NT2/D1 (cell line): ENCODE measurements at regions not wholly inside any gene's neighbourhood (a gene's known extent, or its start where the extent isn't known, plus 50 kb on each side); places are given as distances from the start of the nearest gene placed in this dataset.

ENCODE experiments used
- DNase-seq: peaks from one replicate; pipeline ENCODE4 v3.0.0-alpha.2; 2011; ENCODE audit warnings: low read depth, low spot score
- H3K27me3 ChIP-seq: 2 replicates; pipeline ENCODE4 v1.6.0; 2011; ENCODE audit warnings: mild to moderate bottlenecking; ENCODE audit not compliant: insufficient read length, insufficient read depth
- H3K36me3 ChIP-seq: 2 replicates; pipeline ENCODE4 v1.6.1; 2011; ENCODE audit warnings: mild to moderate bottlenecking, low read length, mixed read lengths; ENCODE audit not compliant: insufficient read depth, insufficient read length
- H3K4me1 ChIP-seq: 2 replicates; pipeline ENCODE4 v1.5.1; 2011; ENCODE audit not compliant: insufficient read depth, insufficient read length
- H3K4me3 ChIP-seq: 2 replicates; pipeline ENCODE4 v1.5.1; 2011; ENCODE audit warnings: low read depth; ENCODE audit not compliant: insufficient read length
- H3K9ac ChIP-seq: 2 replicates; pipeline ENCODE4 v1.6.0; 2011; ENCODE audit warnings: low read depth; ENCODE audit not compliant: insufficient read length
- H3K9me3 ChIP-seq: 2 replicates; pipeline ENCODE4 v1.5.1; 2011; ENCODE audit warnings: mild to moderate bottlenecking, low read length; ENCODE audit not compliant: insufficient read depth
- SUZ12 ChIP-seq: IDR thresholded peaks from 2 replicates; pipeline ENCODE4 v1.6.1; 2011; ENCODE audit not compliant: insufficient read length, insufficient read depth; ENCODE audit errors: extremely low read depth
- YY1 ChIP-seq: IDR thresholded peaks from 2 replicates; pipeline ENCODE4 v1.6.1; 2011; ENCODE audit not compliant: insufficient read length, insufficient read depth
- ZNF274 ChIP-seq: IDR thresholded peaks from 2 replicates; pipeline ENCODE4 v1.6.1; 2011; ENCODE audit warnings: mild to moderate bottlenecking, low read depth, low read length

DNA sequence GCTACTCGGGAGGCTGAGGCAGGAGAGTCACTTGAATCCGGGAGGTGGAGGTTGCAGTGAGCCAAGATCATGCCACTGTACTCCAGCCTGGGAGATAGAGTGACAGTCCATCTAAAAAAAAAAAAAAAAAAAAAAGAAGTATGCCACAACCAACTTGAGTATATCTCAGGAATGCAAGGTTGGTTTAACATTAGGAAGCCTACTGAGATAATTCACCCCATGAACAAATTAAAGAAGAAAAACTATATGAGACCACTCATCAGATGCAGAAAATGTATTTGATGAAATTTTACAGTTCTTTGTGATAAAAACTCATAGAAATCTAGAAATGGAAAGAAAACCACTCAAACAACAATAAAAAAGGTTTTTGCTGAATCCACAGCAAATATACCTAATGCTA, 373.8 kb downstream of the LMO4 start:
- H3K9ac ChIP-seq: no peak overlapping the region
- H3K36me3 ChIP-seq: no peaks in the 10 kb centered on the region
- TF ChIP-seq SUZ12: no peak
- no peak for TF ChIP-seq YY1
- TF ChIP-seq ZNF274: no peak
- H3K27me3 ChIP-seq: no peaks in the 10 kb centered on the region
- peaks cover 23% of the 10 kb centered on the region; the same call in 1 of the 2 replicates for H3K9me3 ChIP-seq
- no peaks in the 10 kb centered on the region for H3K4me1 ChIP-seq
- DNase-seq: no peak
- no peak overlapping the region for H3K4me3 ChIP-seq

DNA sequence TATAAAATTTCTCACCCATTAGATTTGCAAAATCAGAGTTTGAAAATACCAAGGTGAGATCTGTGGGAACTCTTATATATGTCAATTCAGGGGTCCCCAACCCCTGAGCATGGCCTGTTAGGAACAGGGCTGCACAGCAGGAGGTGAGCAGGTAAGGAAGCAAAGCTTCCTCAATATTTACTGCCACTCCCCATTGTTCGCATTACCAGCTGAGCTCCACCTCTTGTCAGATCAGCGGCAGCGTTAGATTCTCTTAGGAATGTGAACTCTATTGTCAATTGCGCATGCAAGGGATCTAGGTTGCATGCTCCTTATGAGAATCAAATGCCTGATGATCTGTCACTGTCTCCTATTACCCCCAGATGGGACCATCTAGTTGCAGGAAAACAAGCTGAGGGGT, 376.6 kb downstream of the LMO4 start:
- Histone ChIP-seq H3K4me3 (no peak overlapping the region), H3K9me3 (peaks cover 19% of the 10 kb centered on the region; the same call in 1 of the 2 replicates), H3K9ac (no peak overlapping the region), H3K27me3 (no peaks in the 10 kb centered on the region), H3K4me1 (no peaks in the 10 kb centered on the region), H3K36me3 (no peaks in the 10 kb centered on the region)
- no peak for TF ChIP-seq SUZ12
- no peak for TF ChIP-seq ZNF274
- TF ChIP-seq YY1: no peak
- DNase-seq: no peak

DNA sequence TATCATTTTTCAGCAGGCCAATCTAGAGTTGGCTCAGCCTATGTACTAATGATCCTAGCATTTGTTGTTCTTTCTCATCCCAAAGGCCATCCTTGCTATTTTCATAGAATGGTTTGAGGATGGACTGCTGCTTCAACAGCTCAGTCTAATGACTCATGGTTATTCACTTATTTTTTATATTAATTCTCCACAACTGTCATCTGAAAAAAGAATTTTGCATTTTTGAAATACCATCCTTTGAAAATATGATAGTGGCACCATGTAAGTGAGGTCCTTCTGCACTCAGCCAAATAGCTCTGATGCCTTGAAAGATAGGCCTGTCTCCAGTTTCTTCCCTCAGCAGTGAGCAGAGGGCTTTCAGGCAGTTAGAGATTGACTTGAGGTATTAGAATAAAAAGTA, 377.5 kb downstream of the LMO4 start:
- no peaks in the 10 kb centered on the region for H3K36me3 ChIP-seq
- peaks cover 13% of the 10 kb centered on the region; the same call in 1 of the 2 replicates for H3K9me3 ChIP-seq
- H3K4me1 ChIP-seq: no peaks in the 10 kb centered on the region
- no peak overlapping the region for H3K4me3 ChIP-seq
- no peak for DNase-seq
- no peaks in the 10 kb centered on the region for H3K27me3 ChIP-seq
- H3K9ac ChIP-seq: no peak overlapping the region
- no peak for TF ChIP-seq ZNF274
- no peak for TF ChIP-seq YY1
- no peak for TF ChIP-seq SUZ12

DNA sequence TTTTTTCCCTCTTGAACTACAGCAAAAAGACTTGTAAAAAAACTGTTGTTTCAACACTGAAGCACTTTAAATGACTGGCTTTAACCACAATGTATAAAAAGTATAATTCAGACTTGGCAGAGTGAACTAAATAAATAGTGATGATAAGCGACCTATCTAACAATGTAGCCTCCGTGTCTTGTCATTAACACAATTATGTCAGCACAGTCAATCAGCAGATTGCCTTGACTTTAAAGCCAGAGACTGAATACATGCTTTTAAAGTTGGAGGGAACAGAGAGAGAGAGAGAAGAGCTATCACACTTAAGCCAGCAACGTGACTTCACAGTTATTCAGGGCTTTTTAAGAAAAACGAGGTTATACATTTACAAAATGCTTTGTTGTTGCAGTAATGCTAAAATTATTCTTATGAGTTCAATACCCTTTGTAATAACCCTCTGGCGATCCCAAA, 378.1 kb downstream of the LMO4 start:
- H3K4me3 ChIP-seq: no peak overlapping the region
- no peaks in the 10 kb centered on the region for H3K36me3 ChIP-seq
- DNase-seq: no peak
- H3K4me1 ChIP-seq: no peaks in the 10 kb centered on the region
- H3K9ac ChIP-seq: no peak overlapping the region
- no peak for TF ChIP-seq SUZ12
- no peak for TF ChIP-seq YY1
- TF ChIP-seq ZNF274: no peak
- no peaks in the 10 kb centered on the region for H3K27me3 ChIP-seq
- H3K9me3 ChIP-seq: peaks cover 12% of the 10 kb centered on the region; the same call in 1 of the 2 replicates

- Histone ChIP-seq H3K9me3 (peaks cover 6% of the 10 kb centered on the region; the same call in 1 of the 2 replicates), H3K4me3 (no peak overlapping the region), H3K4me1 (no peaks in the 10 kb centered on the region), H3K36me3 (no peaks in the 10 kb centered on the region), H3K27me3 (no peaks in the 10 kb centered on the region), H3K9ac (no peak overlapping the region)
- TF ChIP-seq ZNF274 (no peak), SUZ12 (no peak), YY1 (no peak)
- no peak for DNase-seq
Measured at GRCh38 chr1:87707411-87707810, 378.7 kb downstream of the LMO4 start.

DNA sequence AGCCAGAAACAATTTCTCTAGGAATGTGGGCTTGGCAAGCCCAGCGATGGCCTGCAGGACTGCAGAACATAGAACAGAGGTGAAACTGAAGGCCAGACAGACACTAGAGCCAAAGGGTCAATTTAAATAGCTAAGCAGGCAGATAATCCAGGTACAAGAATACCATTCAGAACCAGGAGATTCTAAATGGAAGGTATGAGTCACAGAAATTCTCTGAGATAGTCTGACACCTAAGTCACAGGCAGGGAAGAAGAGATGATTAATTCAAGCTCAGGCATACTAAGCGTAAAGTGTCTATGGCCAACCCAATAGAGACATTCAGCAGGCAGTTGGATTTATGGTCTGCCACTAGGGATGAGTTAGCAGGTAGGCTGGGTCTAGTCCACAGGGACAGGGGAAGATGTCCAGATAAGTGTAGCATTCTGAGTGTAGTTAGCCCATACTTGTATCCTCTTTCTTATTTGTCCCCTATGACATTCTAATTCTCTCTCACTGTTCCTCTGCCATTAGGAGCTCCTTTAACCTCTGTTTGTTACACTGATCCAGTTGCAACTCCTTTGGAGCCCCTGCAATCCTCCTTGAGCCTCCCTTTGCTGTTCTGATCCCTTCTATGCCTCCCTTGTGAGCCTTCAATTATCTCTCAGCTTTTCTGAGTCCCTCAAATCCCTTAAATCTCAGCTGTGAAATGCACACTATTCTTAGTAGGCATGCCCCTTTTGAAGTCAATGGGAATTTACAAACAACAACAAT, 383.8 kb downstream of the LMO4 start:
- DNase-seq: no peak
- no peaks in the 10 kb centered on the region for H3K4me1 ChIP-seq

DNA sequence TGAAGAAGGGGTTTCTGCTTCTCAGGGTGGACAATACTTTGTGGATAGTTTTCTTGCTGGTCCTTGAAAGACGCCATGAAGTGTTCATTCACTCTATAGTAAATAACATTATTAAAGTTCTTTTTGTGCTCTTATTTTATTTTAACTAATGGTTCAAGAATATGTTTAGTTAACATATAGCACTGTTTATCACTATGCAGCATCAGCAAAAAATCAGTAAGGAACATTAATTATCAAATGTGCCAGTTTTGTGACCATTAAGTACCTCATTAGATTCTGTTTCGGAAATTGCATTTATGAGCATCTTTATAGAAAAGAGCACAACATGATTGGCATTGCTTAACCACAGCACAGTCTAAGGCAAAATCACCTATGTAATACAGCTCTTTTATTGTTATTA, 385.6 kb downstream of the LMO4 start:
- TF ChIP-seq YY1: no peak
- no peak for TF ChIP-seq SUZ12
- no peak for TF ChIP-seq ZNF274
- Histone ChIP-seq H3K9me3 (no peaks in the 10 kb centered on the region), H3K27me3 (no peaks in the 10 kb centered on the region), H3K4me1 (no peaks in the 10 kb centered on the region), H3K36me3 (no peaks in the 10 kb centered on the region), H3K4me3 (no peak overlapping the region), H3K9ac (no peak overlapping the region)
- no peak for DNase-seq

More for the DNA sequence above, 383.8 kb downstream of the LMO4 start:
- no peak for TF ChIP-seq SUZ12
- no peak for TF ChIP-seq YY1
- TF ChIP-seq ZNF274: no peak
- Histone ChIP-seq H3K9me3 (no peaks in the 10 kb centered on the region), H3K27me3 (no peaks in the 10 kb centered on the region), H3K4me3 (no peak overlapping the region), H3K36me3 (no peaks in the 10 kb centered on the region), H3K9ac (no peak overlapping the region)
